KBM-7 (cell line): ENCODE measurements at regions not wholly inside any gene's neighbourhood (a gene's known extent, or its start where the extent isn't known, plus 50 kb on each side); places are given as distances from the start of the nearest gene placed in this dataset.
"Not testable (repeated sequence)": the region's sequence is repeated elsewhere in the genome, so short reads cannot be mapped to it uniquely, and the experiment has no call there.

Source experiments
- DNase-seq: peaks from one replicate; pipeline ENCODE4 v3.0.0-alpha.2; 2015
- in situ Hi-C: fragments of 300-500 bp; cut with MboI; formaldehyde crosslinking; loops from 2 replicates; pipeline ENCODE4 v1.14.3; 2020; ENCODE audit warnings: low sequenced_read_pairs, low pct_unique_long_range_greater_than_20kb, mixed read lengths

- in situ Hi-C loops, result no loop called here
- no peak for DNase-seq
These were observed 369.3 kb downstream of the VRK1 start for GRCh38 chr14:97166497-97166896.

DNA sequence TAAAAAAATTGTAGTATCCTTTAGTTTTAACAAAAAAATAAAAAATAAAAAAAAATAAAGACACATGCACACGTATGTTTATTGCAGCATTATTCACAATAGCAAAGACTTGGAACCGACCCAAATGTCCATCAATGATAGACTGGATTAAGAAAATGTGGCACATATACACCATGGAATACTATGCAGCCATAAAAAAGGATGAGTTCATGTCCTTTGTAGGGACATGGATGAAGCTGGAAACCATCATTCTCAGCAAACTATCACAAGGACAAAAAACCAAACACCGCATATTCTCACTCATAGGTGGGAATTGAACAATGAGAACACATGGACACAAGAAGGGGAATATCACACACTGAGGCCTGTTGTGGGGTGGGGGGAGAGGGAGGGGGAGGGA, 370.4 kb downstream of the VRK1 start:
- in situ Hi-C loops, DNase-seq: not testable (repeated sequence)

DNA sequence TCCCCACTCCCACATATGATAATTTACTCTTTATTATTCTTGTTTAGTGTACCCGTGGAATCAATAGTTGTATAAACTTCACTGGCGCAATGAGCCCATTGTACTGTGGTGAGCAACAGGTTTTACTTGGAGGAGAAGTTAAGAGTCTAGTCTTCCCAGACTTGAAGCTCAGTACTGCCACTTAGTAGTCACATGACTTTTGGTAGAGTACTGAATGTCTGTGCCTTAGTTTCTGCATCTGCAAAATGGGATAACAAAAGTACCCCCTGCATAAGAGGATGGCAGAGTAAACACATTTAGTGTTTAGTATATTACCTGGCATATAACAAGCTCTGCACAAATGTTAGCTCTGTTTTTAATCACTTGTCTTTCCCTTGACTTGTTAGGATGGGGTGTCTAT, 375.5 kb downstream of the VRK1 start:
- in situ Hi-C loops, result no loop called here

DNA sequence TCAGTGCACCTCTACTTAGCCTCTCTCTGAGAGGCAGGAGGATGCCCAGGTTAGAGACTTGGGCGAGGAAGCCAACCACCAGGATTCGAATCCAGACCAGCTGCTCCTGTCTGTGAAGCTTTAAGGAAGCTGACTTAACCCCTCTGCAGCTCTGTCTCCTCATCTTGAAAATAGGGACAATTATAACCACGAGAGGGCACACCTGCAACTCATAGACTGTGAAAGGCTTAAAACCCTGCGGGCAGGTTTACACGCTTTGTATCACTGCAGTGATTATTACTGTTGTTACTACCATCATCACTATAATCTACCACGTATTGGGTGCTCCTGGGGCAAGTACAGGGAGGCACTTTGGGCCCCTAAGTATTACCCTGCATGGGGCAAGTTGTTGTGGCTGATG, 379.8 kb downstream of the VRK1 start:
- in situ Hi-C loops, result no loop called here
- DNase-seq, result peak; percentile 50

More for the DNA sequence above, 375.5 kb downstream of the VRK1 start:
- no peak for DNase-seq

DNA sequence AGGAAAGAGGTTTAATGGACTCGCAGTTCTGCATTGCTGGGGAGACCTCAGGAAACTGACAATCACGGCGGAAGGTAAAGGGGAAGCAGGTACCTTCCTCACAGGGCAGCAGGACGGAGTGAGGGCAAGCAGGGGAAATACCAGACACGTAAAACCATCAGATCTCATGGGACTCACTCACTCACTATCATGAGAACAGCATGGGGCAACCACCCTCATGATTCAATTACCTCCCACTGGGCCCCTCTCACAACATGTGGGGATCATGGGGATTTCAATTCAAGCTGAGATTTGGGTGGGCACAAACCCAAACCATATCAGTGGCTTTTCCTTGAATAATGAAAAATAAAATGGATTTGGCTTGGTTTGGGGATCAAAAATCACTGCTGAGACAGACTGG, 380.5 kb downstream of the VRK1 start:
- in situ Hi-C loops, result no loop called here
- DNase-seq, result no peak

- in situ Hi-C loops, result no loop called here
- DNase-seq, result no peak
These were observed 381.6 kb downstream of the VRK1 start for GRCh38 chr14:97178781-97179180.

DNA sequence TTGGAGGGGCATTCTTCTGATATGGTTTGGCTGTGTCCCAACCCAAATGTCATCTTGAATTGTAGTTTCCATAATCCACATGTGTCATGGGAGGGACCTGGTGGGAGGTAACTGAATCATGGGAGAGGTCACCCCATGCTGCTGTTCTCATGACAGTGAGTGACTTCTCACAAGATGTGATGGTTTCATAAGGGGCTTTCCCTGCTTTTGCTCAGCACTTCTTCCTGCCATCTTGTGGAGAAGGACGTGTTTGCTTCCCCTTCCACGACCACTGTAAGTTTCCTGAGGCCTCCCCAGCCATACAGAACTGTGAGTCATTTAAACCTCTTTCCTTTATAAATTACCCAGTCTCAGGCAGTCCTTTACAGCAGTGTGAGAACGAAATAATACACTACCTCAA, 382.4 kb downstream of the VRK1 start:
- in situ Hi-C loops, result no loop called here
- no peak for DNase-seq

- DNase-seq, result peak; percentile 8
- in situ Hi-C loops, result no loop called here
These were observed 383.4 kb downstream of the VRK1 start for GRCh38 chr14:97180304-97181200.

GRCh38 chr14:97185186-97185585, 388.0 kb downstream of the VRK1 start:
- in situ Hi-C loops, result no loop called here
- peak; percentile 23 for DNase-seq

DNA sequence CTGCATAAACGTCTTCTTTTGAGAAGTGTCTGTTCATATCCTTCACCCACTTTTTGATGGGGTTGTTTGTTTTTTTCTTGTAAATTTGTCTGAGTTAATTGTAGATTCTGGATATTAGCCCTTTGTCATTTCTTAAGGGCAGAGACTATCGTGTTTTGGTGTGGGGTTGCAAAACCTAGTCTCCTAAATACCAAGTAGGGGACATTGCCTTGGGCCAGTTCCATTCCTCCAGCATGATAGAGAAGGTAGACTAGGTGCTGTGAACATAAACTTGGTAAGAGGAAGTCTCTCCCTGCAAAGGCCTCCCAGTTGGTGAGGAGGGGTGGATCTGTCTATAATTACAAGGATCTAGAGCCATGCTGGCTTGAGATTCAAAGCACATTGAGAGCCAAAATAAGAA, 390.7 kb downstream of the VRK1 start:
- in situ Hi-C loops, result no loop called here
- DNase-seq, result no peak

GRCh38 chr14:97196336-97196735, 399.2 kb downstream of the VRK1 start:
- no peak for DNase-seq
- in situ Hi-C loops, result no loop called here

GRCh38 chr14:97198813-97199212, 401.6 kb downstream of the VRK1 start:
- in situ Hi-C loops, result no loop called here
- DNase-seq, result no peak

DNA sequence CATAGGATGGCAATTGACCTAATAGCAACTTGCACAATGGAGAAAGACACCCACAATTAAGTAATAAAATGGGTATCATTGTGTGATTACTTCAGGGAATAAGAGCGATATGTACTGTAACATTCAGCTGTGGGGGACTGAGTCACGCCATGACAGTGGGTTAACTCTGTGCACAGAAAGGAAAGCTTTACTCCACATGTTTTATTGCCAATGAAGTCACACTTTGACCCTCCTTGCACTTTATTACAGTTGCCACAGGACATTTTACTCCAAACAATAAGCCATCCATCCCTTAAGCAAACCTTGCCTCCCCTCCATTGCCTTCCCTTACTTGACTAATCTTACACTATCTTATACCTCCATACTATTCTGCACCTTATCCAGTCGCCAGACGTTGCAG, 403.1 kb downstream of the VRK1 start:
- in situ Hi-C loops, result no loop called here
- DNase-seq, result no peak

DNA sequence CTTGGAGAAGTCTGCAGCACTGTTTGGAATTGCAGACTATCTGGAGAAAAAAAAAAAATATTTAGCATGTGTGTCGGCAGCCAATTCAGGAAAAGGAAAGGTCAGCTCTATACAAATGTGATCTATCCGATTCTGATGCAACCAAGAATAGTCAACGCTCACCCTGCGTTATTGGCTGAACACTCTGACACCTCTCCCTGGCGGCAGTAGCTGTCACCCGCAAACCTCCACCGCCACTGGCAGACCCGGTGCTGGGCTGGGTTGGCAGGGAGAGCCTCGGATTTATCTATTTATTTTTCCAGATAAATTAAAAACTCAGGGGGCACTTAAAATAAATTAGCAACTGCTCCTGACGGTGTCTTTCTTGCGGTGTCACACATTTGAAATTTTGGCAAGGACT, 409.7 kb downstream of the VRK1 start:
- in situ Hi-C loops, result no loop called here
- no peak for DNase-seq

- DNase-seq, result no peak
- in situ Hi-C loops, result no loop called here
These were observed 413.0 kb downstream of the VRK1 start for GRCh38 chr14:97210202-97210601.

GRCh38 chr14:97212399-97212798, 415.2 kb downstream of the VRK1 start:
- no peak for DNase-seq
- in situ Hi-C loops, result no loop called here

GRCh38 chr14:97213720-97214119, 416.5 kb downstream of the VRK1 start:
- in situ Hi-C loops, result no loop called here
- DNase-seq, result no peak

- DNase-seq, result no peak
- in situ Hi-C loops, result no loop called here
These were observed 418.2 kb downstream of the VRK1 start for GRCh38 chr14:97215263-97215969.

DNA sequence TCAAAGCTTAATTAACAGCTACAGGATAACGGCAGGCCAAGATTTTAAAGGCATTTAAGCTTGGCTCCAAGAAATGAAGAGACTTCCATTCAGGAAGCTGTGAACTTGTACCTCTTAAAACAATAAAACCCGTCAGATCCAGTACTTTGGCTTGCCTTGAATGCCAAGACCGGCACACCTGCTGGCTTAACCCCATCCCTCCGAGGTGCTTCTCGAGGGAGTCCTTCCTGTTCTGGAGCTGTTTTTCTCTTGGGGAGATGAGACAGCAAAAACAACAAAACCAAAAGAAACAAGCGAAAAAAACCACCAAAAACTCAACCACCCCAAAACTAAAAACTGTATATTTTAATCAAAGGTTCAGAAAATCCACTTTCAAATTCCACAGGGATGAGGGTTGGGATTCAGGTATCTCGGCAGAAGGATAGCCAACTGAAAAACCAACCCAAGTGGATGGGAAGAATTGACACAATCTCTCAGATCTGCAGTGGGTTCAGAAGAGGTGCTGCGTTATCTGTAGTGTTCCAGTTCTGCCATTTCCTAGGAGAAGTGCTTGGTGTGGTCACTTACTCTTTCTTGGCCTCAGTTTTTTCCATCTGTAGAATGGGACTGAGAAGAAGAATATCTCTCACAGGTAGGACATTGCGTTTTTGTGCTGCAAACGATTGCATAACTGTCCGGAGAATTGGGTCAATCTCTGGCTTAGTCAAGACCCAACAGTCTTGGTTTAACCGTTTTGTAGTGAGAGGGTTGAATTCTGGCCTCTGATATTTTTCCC, 420.1 kb downstream of the VRK1 start:
- no peak for DNase-seq

DNA sequence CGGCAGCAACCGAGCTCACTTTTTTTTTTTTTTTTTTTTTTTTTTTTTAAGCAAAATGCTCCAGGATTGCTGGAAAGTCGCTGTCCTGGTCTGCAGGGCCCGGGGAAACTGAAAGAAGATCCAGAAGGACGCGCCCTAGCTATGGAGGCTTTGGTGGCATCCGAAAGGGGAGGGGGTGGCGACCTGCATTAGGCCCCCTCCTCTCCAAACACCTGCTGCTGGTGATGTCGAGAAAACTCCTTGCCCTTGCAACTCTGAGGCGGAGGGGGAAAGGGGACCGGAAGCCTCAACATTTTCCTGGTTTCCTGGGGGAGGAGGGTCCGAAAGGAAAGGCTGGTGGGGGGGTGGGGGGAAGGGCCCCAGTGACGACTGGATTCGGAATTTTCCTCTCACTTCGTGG, 421.1 kb downstream of the VRK1 start:
- DNase-seq, result no peak
- in situ Hi-C loops, result no loop called here

More for the DNA sequence above, 420.1 kb downstream of the VRK1 start:
- in situ Hi-C loops, result no loop called here
